ENCODE measurements at regions not wholly inside any gene's neighbourhood (a gene's known extent, or its start where the extent isn't known, plus 50 kb on each side); places are given as distances from the start of the nearest gene placed in this dataset.

DNA sequence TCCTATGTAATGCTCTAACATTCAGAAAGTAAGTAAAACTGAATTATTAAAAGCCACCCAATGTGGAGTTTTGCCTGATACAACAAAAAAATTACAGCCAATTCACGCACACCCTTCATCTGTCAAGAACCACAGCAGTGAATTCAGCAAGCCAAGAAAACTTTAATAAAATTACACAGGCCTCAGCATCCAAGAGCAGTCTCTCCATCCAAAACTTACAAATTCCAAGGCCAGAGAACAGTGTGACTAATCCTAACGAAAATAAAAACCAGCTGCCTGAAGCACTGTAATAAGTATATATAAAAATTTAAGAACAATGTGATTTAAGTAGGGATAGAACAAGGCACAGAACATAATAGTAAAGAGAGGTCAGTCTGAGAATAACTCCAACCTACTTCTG lies 54.2 kb downstream of the SIX6 start:
- DNase-seq (ENCODE audit: low read depth in 1 of 2, low spot score in 1 of 2): no peak
- no peak overlapping the region for H3K27ac ChIP-seq (replicated peaks)
- no peaks in the 10 kb centered on the region for H3K27me3 ChIP-seq (ENCODE audit: insufficient read depth, poor library complexity, severe bottlenecking)
- H3K4me3 ChIP-seq (replicated peaks; ENCODE audit: insufficient read depth, low read length): no peak overlapping the region
- TF ChIP-seq REST (IDR thresholded peaks at IDR 0.05; ENCODE audit: insufficient replicate concordance, low read depth) (no peak), POLR2AphosphoS5 (IDR thresholded peaks at IDR 0.05; ENCODE audit: low read depth) (no peak), CTCF (IDR thresholded peaks at IDR 0.05; ENCODE audit: insufficient read depth, low read length) (no peak), GABPA (IDR thresholded peaks at IDR 0.05; ENCODE audit: low read depth) (no peak), SPI1 (IDR thresholded peaks at IDR 0.05; ENCODE audit: borderline replicate concordance, low read depth) (no peak)

GRCh38 chr14:60565211-60565610 lies 56.3 kb downstream of the SIX6 start:
- Histone ChIP-seq H3K27ac (replicated peaks) (no peak overlapping the region), H3K27me3 (ENCODE audit: insufficient read depth, poor library complexity, severe bottlenecking) (no peaks in the 10 kb centered on the region), H3K4me3 (replicated peaks; ENCODE audit: insufficient read depth, low read length) (no peak overlapping the region)
- TF ChIP-seq REST (IDR thresholded peaks at IDR 0.05; ENCODE audit: insufficient replicate concordance, low read depth): no peak
- no peak for TF ChIP-seq SPI1 (IDR thresholded peaks at IDR 0.05; ENCODE audit: borderline replicate concordance, low read depth)
- TF ChIP-seq GABPA (IDR thresholded peaks at IDR 0.05; ENCODE audit: low read depth): no peak
- no peak for TF ChIP-seq POLR2AphosphoS5 (IDR thresholded peaks at IDR 0.05; ENCODE audit: low read depth)
- TF ChIP-seq CTCF (IDR thresholded peaks at IDR 0.05; ENCODE audit: insufficient read depth, low read length): no peak
- DNase-seq (ENCODE audit: low read depth in 1 of 2, low spot score in 1 of 2): no peak

- Histone ChIP-seq H3K27me3 (ENCODE audit: insufficient read depth, poor library complexity, severe bottlenecking) (no peaks in the 10 kb centered on the region), H3K27ac (replicated peaks) (no peak overlapping the region), H3K4me3 (replicated peaks; ENCODE audit: insufficient read depth, low read length) (no peak overlapping the region)
- no peak for DNase-seq (ENCODE audit: low read depth in 1 of 2, low spot score in 1 of 2)
- no peak for TF ChIP-seq CTCF (IDR thresholded peaks at IDR 0.05; ENCODE audit: insufficient read depth, low read length)
- no peak for TF ChIP-seq POLR2AphosphoS5 (IDR thresholded peaks at IDR 0.05; ENCODE audit: low read depth)
Measured at GRCh38 chr14:60566101-60566500, 57.2 kb downstream of the SIX6 start.

DNA sequence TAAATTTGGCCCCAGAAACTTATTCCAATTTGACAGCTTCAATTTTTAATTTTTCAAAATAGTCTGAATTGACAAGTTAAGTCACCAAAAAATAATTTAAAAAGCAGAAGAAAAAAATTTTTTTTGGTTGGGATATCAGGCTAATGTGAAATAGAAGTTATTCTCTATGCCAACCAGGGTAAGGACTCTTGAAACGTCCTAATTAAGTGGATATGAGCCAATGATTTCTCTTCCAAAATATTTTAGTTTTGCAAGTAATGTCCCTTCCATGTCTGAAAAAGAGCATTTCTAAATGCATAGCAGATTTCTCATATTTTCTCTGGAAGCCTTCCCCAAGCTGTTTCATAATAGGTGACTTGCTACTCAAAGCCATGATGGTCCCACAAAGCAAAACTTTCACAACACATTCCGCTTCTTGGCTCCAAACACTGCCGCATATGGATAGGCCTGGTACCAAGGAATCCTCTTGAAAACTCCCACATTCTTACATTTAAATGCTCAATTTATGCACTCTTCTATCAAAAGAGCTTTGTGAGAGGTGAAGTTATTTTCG lies 65.1 kb downstream of the SIX6 start:
- Histone ChIP-seq H3K27ac (replicated peaks) (no peak overlapping the region), H3K4me3 (replicated peaks; ENCODE audit: insufficient read depth, low read length) (no peak overlapping the region), H3K27me3 (ENCODE audit: insufficient read depth, poor library complexity, severe bottlenecking) (no peaks in the 10 kb centered on the region)
- TF ChIP-seq CTCF (IDR thresholded peaks at IDR 0.05; ENCODE audit: insufficient read depth, low read length) (no peak), REST (IDR thresholded peaks at IDR 0.05; ENCODE audit: insufficient replicate concordance, low read depth) (no peak), GABPA (IDR thresholded peaks at IDR 0.05; ENCODE audit: low read depth) (no peak), POLR2AphosphoS5 (IDR thresholded peaks at IDR 0.05; ENCODE audit: low read depth) (no peak), SPI1 (IDR thresholded peaks at IDR 0.05; ENCODE audit: borderline replicate concordance, low read depth) (no peak)
- DNase-seq (ENCODE audit: low read depth in 1 of 2, low spot score in 1 of 2): no peak

All from HL-60 (cell line).